Keratinocyte (primary cell): ENCODE measurements at regions not wholly inside any gene's neighbourhood (a gene's known extent, or its start where the extent isn't known, plus 50 kb on each side); places are given as distances from the start of the nearest gene placed in this dataset.

Experiments
- DNase-seq: peaks from one replicate; pipeline ENCODE4 v3.0.0-alpha.2; 2011; ENCODE audit warnings: low read depth, missing footprints, low spot score
- FAIRE-seq: peaks from 2 replicates; lab custom pipeline; 2011; peaks lifted over from hg19 to GRCh38; lab: Jason Lieb, UNC
- H2AFZ ChIP-seq: 2 replicates; pipeline ENCODE4 v1.6.0; 2012; ENCODE audit warnings: low read length, control low read depth, inconsistent platforms; ENCODE audit not compliant: control insufficient read depth
- H3K27ac ChIP-seq: 2 replicates; pipeline ENCODE4 v1.5.1; 2011; ENCODE audit warnings: low read length; ENCODE audit not compliant: control insufficient read depth, insufficient read depth
- H3K27me3 ChIP-seq: 3 replicates; pipeline ENCODE4 v1.6.0; 2011; ENCODE audit warnings: low read length; ENCODE audit not compliant: control insufficient read depth, insufficient read depth; ENCODE audit errors: extremely low read depth
- H3K36me3 ChIP-seq, 2 experiments: 2 replicates in 1 of 2; 3 replicates in 1 of 2; pipeline ENCODE4 v1.5.1; 2011; ENCODE audit warnings: low read length in 2 of 2, mild to moderate bottlenecking in 1 of 2; ENCODE audit not compliant: control insufficient read depth in 2 of 2, insufficient read depth in 2 of 2; ENCODE audit errors: extremely low read depth in 1 of 2
- H3K4me1 ChIP-seq: 3 replicates; pipeline ENCODE4 v1.5.1; 2011; ENCODE audit warnings: low read length; ENCODE audit not compliant: control insufficient read depth, insufficient read depth; ENCODE audit errors: extremely low read depth
- H3K4me2 ChIP-seq: 3 replicates; pipeline ENCODE4 v1.6.0; 2011; ENCODE audit warnings: low read depth, low read length; ENCODE audit not compliant: control insufficient read depth, insufficient read depth; ENCODE audit errors: extremely low read depth
- H3K4me3 ChIP-seq, 3 experiments: fragments of 200-600 bp in 1 of 3; sonication (generic) in 1 of 3; 2 replicates in 2 of 3; 3 replicates in 1 of 3; pipeline ENCODE4 v1.5.1; 2011 to 2016; ENCODE audit warnings: low read length in 3 of 3, mild to moderate bottlenecking in 3 of 3, control low read depth in 2 of 3, inconsistent platforms in 1 of 3, low read depth in 1 of 3, mixed read lengths in 1 of 3, mixed run types in 1 of 3, moderate library complexity in 1 of 3; ENCODE audit not compliant: control insufficient read depth in 2 of 3, insufficient read depth in 2 of 3; ENCODE audit errors: extremely low read depth in 1 of 3
- H3K79me2 ChIP-seq: 2 replicates; pipeline ENCODE4 v1.6.0; 2012; ENCODE audit warnings: low read length; ENCODE audit not compliant: control insufficient read depth, insufficient read depth
- H3K9ac ChIP-seq: 3 replicates; pipeline ENCODE4 v1.6.0; 2011; ENCODE audit warnings: low read length; ENCODE audit not compliant: control insufficient read depth, insufficient read depth; ENCODE audit errors: extremely low read depth
- H3K9me1 ChIP-seq: 3 replicates; pipeline ENCODE4 v1.6.0; 2011; ENCODE audit warnings: low read length; ENCODE audit not compliant: control insufficient read depth, insufficient read depth; ENCODE audit errors: extremely low read depth
- H3K9me3 ChIP-seq: 2 replicates; pipeline ENCODE4 v1.5.1; 2012; ENCODE audit warnings: low read depth, low read length; ENCODE audit not compliant: control insufficient read depth
- H4K20me1 ChIP-seq: 3 replicates; pipeline ENCODE4 v1.6.0; 2011; ENCODE audit warnings: low read length; ENCODE audit not compliant: control insufficient read depth, insufficient read depth; ENCODE audit errors: extremely low read depth
- CTCF ChIP-seq, 3 experiments: IDR thresholded peaks in 1 of 3; conservative IDR thresholded peaks in 1 of 3; optimal IDR thresholded peaks in 1 of 3; 2 replicates in 2 of 3; 3 replicates in 1 of 3; pipeline versions ENCODE3 to v1.5.1; 2011; ENCODE audit warnings: low read length in 3 of 3, mild to moderate bottlenecking in 3 of 3, moderate library complexity in 2 of 3, control low read depth in 1 of 3, inconsistent platforms in 1 of 3; ENCODE audit not compliant: insufficient read depth in 2 of 3; ENCODE audit errors: extremely low read depth in 1 of 3
- EZH2 ChIP-seq: IDR thresholded peaks from one replicate; pipeline ENCODE4 v1.6.1; 2012; ENCODE audit warnings: inconsistent platforms, mild to moderate bottlenecking, low read length, moderate library complexity
- dilution Hi-C: fragments of 300-500 bp; cut with MboI; formaldehyde crosslinking; loops from one replicate; pipeline ENCODE4 v1.7.0; 2020; ENCODE audit warnings: low sequenced_read_pairs; ENCODE audit not compliant: extremely low pct_ligation_motif_present

- Histone ChIP-seq H2AFZ (no peak overlapping the region), H3K9ac (no peak overlapping the region), H3K36me3 (no peaks in the 10 kb centered on the region), H3K9me1 (no peaks in the 10 kb centered on the region), H3K4me2 (no peak overlapping the region), H3K4me3 (no peak overlapping the region), H4K20me1 (no peaks in the 10 kb centered on the region), H3K27me3 (peaks cover 16% of the 10 kb centered on the region), H3K9me3 (no peaks in the 10 kb centered on the region), H3K27ac (no peak overlapping the region), H3K79me2 (no peaks in the 10 kb centered on the region), H3K4me1 (no peaks in the 10 kb centered on the region)
- no peak for FAIRE-seq
- DNase-seq: no peak
- dilution Hi-C loops: no loop called here
- TF ChIP-seq CTCF (optimal IDR thresholded peaks at IDR 0.05 in 1 of 3, IDR thresholded peaks at IDR 0.05 in 1 of 3, conservative IDR thresholded peaks at IDR 0.05 in 1 of 3; ENCODE audit: extremely low read depth in 1 of 3, insufficient read depth in 2 of 3, low read length in 3 of 3) (peak in 1 of 3 experiments; percentile 15), EZH2 (no peak)
Observed at GRCh38 chr14:61196034-61196433, 85.1 kb downstream of the TMEM30B start.

- DNase-seq (no peak), FAIRE-seq (no peak)
- no peaks in the 10 kb centered on the region for H3K36me3 ChIP-seq
- no peak overlapping the region for H3K4me3 ChIP-seq
- dilution Hi-C loops: no loop called here
- H3K27ac ChIP-seq: no peak overlapping the region
- H3K79me2 ChIP-seq: no peaks in the 10 kb centered on the region
- H3K4me1 ChIP-seq: peaks cover 4% of the 10 kb centered on the region
- H3K9me3 ChIP-seq: no peaks in the 10 kb centered on the region
- H3K4me2 ChIP-seq: no peak overlapping the region
- H3K27me3 ChIP-seq: peaks cover 3% of the 10 kb centered on the region
- H2AFZ ChIP-seq: no peak overlapping the region
- H3K9me1 ChIP-seq: no peaks in the 10 kb centered on the region
- no peak overlapping the region for H3K9ac ChIP-seq
- H4K20me1 ChIP-seq: no peaks in the 10 kb centered on the region
- no peak for TF ChIP-seq EZH2
- TF ChIP-seq CTCF (optimal IDR thresholded peaks at IDR 0.05 in 1 of 3, IDR thresholded peaks at IDR 0.05 in 1 of 3, conservative IDR thresholded peaks at IDR 0.05 in 1 of 3; ENCODE audit: extremely low read depth in 1 of 3, insufficient read depth in 2 of 3, low read length in 3 of 3): no peak
Observed at GRCh38 chr14:61193476-61193875, 87.7 kb downstream of the TMEM30B start.
